HEK293T (cell line): ENCODE measurements at regions not wholly inside any gene's neighbourhood (a gene's known extent, or its start where the extent isn't known, plus 50 kb on each side); places are given as distances from the start of the nearest gene placed in this dataset.

Experiments
- CTCF ChIA-PET: fragments of 350-600 bp; formaldehyde crosslinking; extraction: SDS; loops from one replicate; lab custom pipeline; 2021; ENCODE audit warnings: antibody characterized with exemption, inconsistent platforms; lab: Yijun Ruan, JAX
- POLR2A ChIA-PET: fragments of 350-600 bp; formaldehyde crosslinking; extraction: SDS; loops from one replicate; lab custom pipeline; 2020; ENCODE audit warnings: antibody characterized with exemption, inconsistent platforms; lab: Yijun Ruan, JAX
- DNase-seq: peaks from one replicate; pipeline ENCODE4 v3.0.0; 2012; ENCODE audit warnings: mixed read lengths; ENCODE audit errors: extremely low spot score
- ARNT ChIP-seq: fragments of 450-650 bp; IDR thresholded peaks from 2 replicates; pipeline ENCODE4 v1.6.1; 2017; ENCODE audit warnings: mild to moderate bottlenecking
- BHLHE40 ChIP-seq: fragments of 450-650 bp; IDR thresholded peaks from 2 replicates; pipeline ENCODE4 v1.6.1; 2016; ENCODE audit warnings: mild to moderate bottlenecking, moderate library complexity, borderline replicate concordance
- CTBP1 ChIP-seq: fragments of 450-650 bp; IDR thresholded peaks from 2 replicates; pipeline ENCODE4 v1.6.1; 2016; ENCODE audit warnings: borderline replicate concordance
- ELF4 ChIP-seq: fragments of 450-650 bp; IDR thresholded peaks from 2 replicates; pipeline ENCODE4 v1.6.1; 2017; ENCODE audit warnings: antibody characterized with exemption
- FOXA1 ChIP-seq: fragments of 450-650 bp; IDR thresholded peaks from 2 replicates; pipeline ENCODE4 v1.6.1; 2016; ENCODE audit warnings: mild to moderate bottlenecking
- FOXK2 ChIP-seq: fragments of 450-650 bp; IDR thresholded peaks from 2 replicates; pipeline ENCODE4 v1.6.1; 2016; ENCODE audit warnings: mild to moderate bottlenecking
- FOXM1 ChIP-seq: fragments of 450-650 bp; IDR thresholded peaks from 2 replicates; pipeline ENCODE4 v1.6.1; 2017; ENCODE audit warnings: mild to moderate bottlenecking, borderline replicate concordance
- HDGF ChIP-seq: fragments of 450-650 bp; IDR thresholded peaks from 2 replicates; pipeline ENCODE4 v1.6.1; 2017; ENCODE audit warnings: antibody characterized with exemption, borderline replicate concordance
- L3MBTL2 ChIP-seq: fragments of 450-650 bp; conservative IDR thresholded peaks from 2 replicates; pipeline ENCODE4 v1.6.1; 2016; ENCODE audit warnings: mild to moderate bottlenecking
- LEF1 ChIP-seq: fragments of 450-650 bp; IDR thresholded peaks from 2 replicates; pipeline ENCODE4 v1.6.1; 2017; ENCODE audit warnings: mild to moderate bottlenecking, borderline replicate concordance
- NFRKB ChIP-seq: fragments of 450-650 bp; IDR thresholded peaks from 2 replicates; pipeline ENCODE4 v1.6.1; 2016; ENCODE audit warnings: mild to moderate bottlenecking, moderate library complexity
- PKNOX1 ChIP-seq: fragments of 450-650 bp; IDR thresholded peaks from 2 replicates; pipeline ENCODE4 v1.6.1; 2016
- SP1 ChIP-seq: fragments of 450-650 bp; IDR thresholded peaks from 2 replicates; pipeline ENCODE4 v1.6.1; 2017
- SUZ12 ChIP-seq: fragments of 450-650 bp; IDR thresholded peaks from 2 replicates; pipeline ENCODE4 v1.6.1; 2016; ENCODE audit warnings: mild to moderate bottlenecking
- TARDBP ChIP-seq: fragments of 450-650 bp; IDR thresholded peaks from 2 replicates; pipeline ENCODE4 v1.6.1; 2016
- ZNF384 ChIP-seq: fragments of 450-650 bp; IDR thresholded peaks from 2 replicates; pipeline ENCODE4 v1.6.1; 2016

GRCh38 chr1:8077120-8077573 lies 51.0 kb upstream of the ERRFI1 start:
- no peak for DNase-seq
- TF ChIP-seq PKNOX1 (no peak), FOXK2 (no peak), SP1 (no peak), HDGF (no peak), NFRKB (no peak), L3MBTL2 (no peak), SUZ12 (no peak), TARDBP (no peak), FOXA1 (no peak), ZNF384 (no peak), ARNT (no peak), ELF4 (no peak), CTBP1 (no peak), LEF1 (no peak), FOXM1 (no peak)
- ChIA-PET CTCF (interaction anchor here (0.5 kb wide), 1 partner anchor 1166 kb away, joined by 3 read pairs; no protein-coding TSS in a partner anchor), POLR2A (no interaction called here)

- POLR2A ChIA-PET = no interaction called here
- CTCF ChIA-PET = no interaction called here
Measured at GRCh38 chr1:8076176-8076575, 50.1 kb upstream of the ERRFI1 start.

More at GRCh38 chr1:8076176-8076575, 50.1 kb upstream of the ERRFI1 start:
- TF ChIP-seq BHLHE40 (no peak), ZNF384 (no peak), FOXA1 (no peak), PKNOX1 (no peak), LEF1 (no peak), SP1 (no peak), ARNT (no peak)
- no peak for DNase-seq
